ENCODE measurements at regions not wholly inside any gene's neighbourhood (a gene's known extent, or its start where the extent isn't known, plus 50 kb on each side); places are given as distances from the start of the nearest gene placed in this dataset.

DNA sequence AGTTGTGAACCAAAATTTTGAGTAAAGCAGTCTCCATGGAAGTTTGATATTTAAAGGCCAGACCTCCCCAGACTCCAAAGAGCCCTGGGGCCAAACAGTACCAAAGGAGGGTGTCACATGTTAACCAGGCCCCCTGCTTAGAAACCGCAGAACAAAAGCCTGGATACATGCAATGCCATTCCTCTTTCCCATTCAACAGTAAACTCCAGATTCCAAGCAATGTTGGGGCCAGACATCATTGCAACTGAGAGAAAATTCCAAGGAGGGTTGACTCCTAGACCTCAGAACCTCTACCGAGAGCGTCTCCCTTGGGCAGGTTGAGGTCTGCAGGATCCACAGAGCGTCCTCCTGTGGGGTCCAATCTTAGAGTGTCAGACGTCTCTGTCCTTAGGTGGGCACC, 404.4 kb upstream of the SYT4 start:
- Mint-ChIP-seq H3K4me3 (no peak overlapping the region), H3K9me3 (peaks cover 8% of the 10 kb centered on the region), H3K27me3 (no peaks in the 10 kb centered on the region), H3K4me1 (no peaks in the 10 kb centered on the region), H3K27ac (no peak overlapping the region), H3K36me3 (no peaks in the 10 kb centered on the region)

DNA sequence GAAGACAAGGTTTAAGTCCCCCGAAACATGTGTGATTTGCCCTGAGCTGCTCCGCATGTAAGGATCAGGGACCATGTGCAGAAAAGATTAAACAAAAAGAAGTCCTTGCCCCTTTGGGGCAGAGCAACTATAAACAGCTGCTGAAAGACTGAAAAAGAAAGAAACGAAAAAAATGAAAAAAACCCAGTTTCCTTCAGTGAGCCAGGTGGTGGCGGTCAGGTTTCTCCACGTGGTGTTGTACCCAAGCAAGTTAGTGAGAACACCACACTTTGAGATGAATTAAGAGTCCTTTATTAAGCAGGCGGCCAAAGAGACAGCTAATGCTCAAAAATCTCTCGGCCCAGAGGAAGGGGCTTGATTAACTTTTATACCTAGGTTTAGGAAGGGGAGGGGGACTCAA, 404.9 kb upstream of the SYT4 start:
- H3K4me1 Mint-ChIP-seq, result no peaks in the 10 kb centered on the region
- H3K4me3 Mint-ChIP-seq, result no peak overlapping the region
- peaks cover 8% of the 10 kb centered on the region for H3K9me3 Mint-ChIP-seq

GRCh38 chr18:43686709-43687108, 409.4 kb upstream of the SYT4 start:
- no peak overlapping the region for H3K27ac Mint-ChIP-seq
- H3K36me3 Mint-ChIP-seq, result no peaks in the 10 kb centered on the region
- H3K27me3 Mint-ChIP-seq, result no peaks in the 10 kb centered on the region
- no peaks in the 10 kb centered on the region for H3K4me1 Mint-ChIP-seq
- no peak overlapping the region for H3K4me3 Mint-ChIP-seq
- no peaks in the 10 kb centered on the region for H3K9me3 Mint-ChIP-seq

More for the DNA sequence above, 404.9 kb upstream of the SYT4 start:
- no peaks in the 10 kb centered on the region for H3K36me3 Mint-ChIP-seq
- no peak overlapping the region for H3K27ac Mint-ChIP-seq
- no peaks in the 10 kb centered on the region for H3K27me3 Mint-ChIP-seq

- no peaks in the 10 kb centered on the region for H3K36me3 Mint-ChIP-seq
- no peaks in the 10 kb centered on the region for H3K4me1 Mint-ChIP-seq
- no peak overlapping the region for H3K27ac Mint-ChIP-seq
- H3K9me3 Mint-ChIP-seq, result peaks cover 5% of the 10 kb centered on the region
- no peak overlapping the region for H3K4me3 Mint-ChIP-seq
- no peaks in the 10 kb centered on the region for H3K27me3 Mint-ChIP-seq
These were observed 414.9 kb upstream of the SYT4 start for GRCh38 chr18:43692099-43692690.

- H3K36me3 Mint-ChIP-seq, result no peaks in the 10 kb centered on the region
- no peaks in the 10 kb centered on the region for H3K27me3 Mint-ChIP-seq
- no peak overlapping the region for H3K27ac Mint-ChIP-seq
- H3K9me3 Mint-ChIP-seq, result peaks cover 6% of the 10 kb centered on the region
- H3K4me3 Mint-ChIP-seq, result no peak overlapping the region
- H3K4me1 Mint-ChIP-seq, result no peaks in the 10 kb centered on the region
These were observed 425.1 kb upstream of the SYT4 start for GRCh38 chr18:43702399-43702798.

- Mint-ChIP-seq H3K27me3 (no peaks in the 10 kb centered on the region), H3K27ac (no peak overlapping the region), H3K4me1 (no peaks in the 10 kb centered on the region), H3K9me3 (peaks cover 6% of the 10 kb centered on the region), H3K4me3 (no peak overlapping the region), H3K36me3 (no peaks in the 10 kb centered on the region)
These were observed 425.8 kb upstream of the SYT4 start for GRCh38 chr18:43703050-43703449.

DNA sequence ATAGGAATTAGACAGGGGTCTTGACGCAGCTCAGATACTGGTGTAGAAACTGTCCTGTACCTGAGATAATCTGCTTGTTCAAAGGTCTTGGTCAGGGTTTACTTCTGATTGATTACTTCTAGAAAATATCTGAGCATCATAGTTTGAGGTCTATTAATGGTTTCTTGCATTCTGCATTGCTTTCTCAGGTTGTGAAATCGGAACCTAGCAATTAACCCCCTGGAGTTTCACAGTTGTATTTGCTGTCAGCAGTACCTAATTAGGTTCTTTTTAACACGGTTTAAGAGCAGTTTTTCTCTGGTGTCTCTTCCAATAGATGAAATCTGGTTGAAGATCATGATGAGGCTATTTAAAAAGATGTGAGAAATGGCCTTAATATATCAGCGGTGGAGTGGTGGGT, 428.6 kb upstream of the SYT4 start:
- H3K27me3 Mint-ChIP-seq, result no peaks in the 10 kb centered on the region
- peaks cover 4% of the 10 kb centered on the region for H3K9me3 Mint-ChIP-seq
- no peaks in the 10 kb centered on the region for H3K36me3 Mint-ChIP-seq
- no peak overlapping the region for H3K4me3 Mint-ChIP-seq
- no peaks in the 10 kb centered on the region for H3K4me1 Mint-ChIP-seq
- H3K27ac Mint-ChIP-seq, result no peak overlapping the region

DNA sequence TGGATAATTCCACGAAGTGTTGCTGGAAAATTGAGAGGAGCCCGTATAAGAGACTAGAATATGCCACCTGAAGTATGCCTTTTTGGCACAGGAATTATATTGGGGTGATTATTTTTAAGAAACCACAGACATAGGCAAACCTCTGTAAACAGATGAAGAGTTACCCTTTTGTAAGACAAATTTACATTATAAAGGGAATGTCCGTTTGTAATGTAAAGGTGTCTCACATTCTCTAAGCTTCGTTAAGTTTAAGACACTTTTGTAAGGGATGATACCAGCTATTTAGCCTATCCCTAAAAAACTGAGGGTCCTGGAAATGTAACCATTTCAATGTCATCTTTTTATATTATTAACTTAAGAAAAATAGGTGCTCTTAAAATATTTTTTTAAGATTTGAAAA, 432.8 kb upstream of the SYT4 start:
- Mint-ChIP-seq H3K4me1 (no peaks in the 10 kb centered on the region), H3K27ac (no peak overlapping the region), H3K36me3 (no peaks in the 10 kb centered on the region), H3K4me3 (no peak overlapping the region), H3K9me3 (peaks cover 4% of the 10 kb centered on the region), H3K27me3 (no peaks in the 10 kb centered on the region)

- peaks cover 4% of the 10 kb centered on the region for H3K9me3 Mint-ChIP-seq
- H3K27me3 Mint-ChIP-seq, result no peaks in the 10 kb centered on the region
- H3K36me3 Mint-ChIP-seq, result no peaks in the 10 kb centered on the region
- no peaks in the 10 kb centered on the region for H3K4me1 Mint-ChIP-seq
- no peak overlapping the region for H3K4me3 Mint-ChIP-seq
- no peak overlapping the region for H3K27ac Mint-ChIP-seq
These were observed 437.2 kb upstream of the SYT4 start for GRCh38 chr18:43714343-43715010.

GRCh38 chr18:43719267-43719795, 442.0 kb upstream of the SYT4 start:
- H3K4me3 Mint-ChIP-seq, result no peak overlapping the region
- H3K27me3 Mint-ChIP-seq, result no peaks in the 10 kb centered on the region
- H3K36me3 Mint-ChIP-seq, result no peaks in the 10 kb centered on the region
- no peak overlapping the region for H3K27ac Mint-ChIP-seq
- H3K9me3 Mint-ChIP-seq, result peaks cover 11% of the 10 kb centered on the region
- no peaks in the 10 kb centered on the region for H3K4me1 Mint-ChIP-seq

DNA sequence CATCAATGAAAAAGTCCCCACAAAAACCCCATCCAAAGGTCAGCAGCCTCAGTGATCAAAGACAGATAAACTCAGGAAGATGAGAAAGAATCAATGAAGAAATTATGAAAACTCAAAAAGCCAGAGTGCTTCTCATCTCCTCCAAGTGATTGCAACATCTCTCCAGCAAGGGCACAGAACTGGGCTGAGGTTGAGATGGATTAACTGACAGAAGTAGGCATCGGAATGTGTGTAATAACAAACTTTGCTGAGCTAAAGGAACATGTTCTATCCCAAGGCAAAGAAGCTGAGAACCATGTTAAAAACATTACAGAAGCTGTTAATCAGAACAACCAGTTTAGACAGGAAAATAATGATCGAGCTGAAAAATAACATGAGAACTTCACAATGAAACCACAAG, 442.8 kb upstream of the SYT4 start:
- no peak overlapping the region for H3K4me3 Mint-ChIP-seq
- no peaks in the 10 kb centered on the region for H3K4me1 Mint-ChIP-seq
- H3K27me3 Mint-ChIP-seq, result no peaks in the 10 kb centered on the region
- no peak overlapping the region for H3K27ac Mint-ChIP-seq
- H3K9me3 Mint-ChIP-seq, result peaks cover 11% of the 10 kb centered on the region
- no peaks in the 10 kb centered on the region for H3K36me3 Mint-ChIP-seq

GRCh38 chr18:43735570-43735969, 458.3 kb upstream of the SYT4 start:
- Mint-ChIP-seq H3K27me3 (no peaks in the 10 kb centered on the region), H3K36me3 (no peaks in the 10 kb centered on the region), H3K9me3 (peaks cover 11% of the 10 kb centered on the region), H3K27ac (no peak overlapping the region), H3K4me1 (no peaks in the 10 kb centered on the region), H3K4me3 (no peak overlapping the region)

- H3K27me3 Mint-ChIP-seq, result no peaks in the 10 kb centered on the region
- no peaks in the 10 kb centered on the region for H3K4me1 Mint-ChIP-seq
- H3K36me3 Mint-ChIP-seq, result no peaks in the 10 kb centered on the region
- peaks cover 6% of the 10 kb centered on the region for H3K9me3 Mint-ChIP-seq
- H3K27ac Mint-ChIP-seq, result no peak overlapping the region
- no peak overlapping the region for H3K4me3 Mint-ChIP-seq
These were observed 467.9 kb upstream of the SYT4 start for GRCh38 chr18:43744960-43745745.

DNA sequence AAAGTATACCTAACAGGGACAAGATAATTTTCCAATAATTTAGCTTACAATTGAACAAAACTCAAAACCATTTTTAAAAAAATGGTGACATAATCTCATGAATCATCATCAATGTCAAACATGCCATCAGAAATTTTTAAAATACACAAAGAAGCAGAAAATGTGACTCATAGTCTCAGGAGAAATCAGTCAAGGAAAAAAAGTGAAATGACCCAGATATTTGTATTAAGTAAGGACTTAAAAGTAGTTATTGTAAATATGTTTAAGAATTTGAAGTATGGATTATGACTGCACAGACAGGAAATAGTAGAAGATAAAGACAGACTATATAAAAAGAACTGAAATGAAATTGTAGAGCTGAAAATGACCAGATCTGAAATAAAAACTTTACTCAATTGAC, 473.9 kb upstream of the SYT4 start:
- Mint-ChIP-seq H3K9me3 (peaks cover 2% of the 10 kb centered on the region), H3K36me3 (no peaks in the 10 kb centered on the region), H3K4me3 (no peak overlapping the region), H3K4me1 (no peaks in the 10 kb centered on the region), H3K27me3 (no peaks in the 10 kb centered on the region), H3K27ac (no peak overlapping the region)

GRCh38 chr18:43751835-43752234, 474.5 kb upstream of the SYT4 start:
- Mint-ChIP-seq H3K36me3 (no peaks in the 10 kb centered on the region), H3K27ac (no peak overlapping the region), H3K4me3 (no peak overlapping the region), H3K4me1 (no peaks in the 10 kb centered on the region), H3K9me3 (peaks cover 6% of the 10 kb centered on the region), H3K27me3 (no peaks in the 10 kb centered on the region)

GRCh38 chr18:43757273-43757672, 480.0 kb upstream of the SYT4 start:
- Mint-ChIP-seq H3K4me1 (no peaks in the 10 kb centered on the region), H3K4me3 (no peak overlapping the region), H3K9me3 (peaks cover 12% of the 10 kb centered on the region), H3K27ac (no peak overlapping the region), H3K27me3 (no peaks in the 10 kb centered on the region), H3K36me3 (no peaks in the 10 kb centered on the region)
